ENCODE measurements at regions not wholly inside any gene's neighbourhood (a gene's known extent, or its start where the extent isn't known, plus 50 kb on each side); places are given as distances from the start of the nearest gene placed in this dataset.

DNA sequence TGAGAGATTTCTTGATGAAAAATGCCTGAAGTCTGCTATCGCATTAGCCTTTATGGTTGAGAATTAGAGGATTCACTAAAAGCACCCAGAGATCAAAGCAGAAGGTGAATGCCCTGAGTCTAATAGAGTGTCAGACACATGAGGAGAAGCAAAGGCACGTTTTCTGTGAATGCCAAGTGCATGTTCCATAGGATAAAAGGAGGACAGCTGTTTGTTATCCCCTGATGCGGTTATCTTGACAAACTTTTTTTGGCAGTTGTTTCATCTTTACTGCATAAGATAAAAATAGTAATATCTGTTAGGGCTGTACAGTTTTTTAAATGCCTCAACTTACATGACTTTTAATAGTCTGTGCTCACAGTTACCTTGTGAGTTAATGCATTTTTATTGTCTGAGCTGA is 65.3 kb upstream of the CD96 start:
- no peak for TF ChIP-seq SNAI2 (CRISPR knock-in tag; IDR thresholded peaks at IDR 0.05)
- TF ChIP-seq ZFP3 (CRISPR knock-in tag; IDR thresholded peaks at IDR 0.05) = no peak
- TF ChIP-seq TCF4 (CRISPR knock-in tag; IDR thresholded peaks at IDR 0.05; ENCODE audit: borderline replicate concordance) = no peak
- no peak for TF ChIP-seq PATZ1 (CRISPR knock-in tag; IDR thresholded peaks at IDR 0.05; ENCODE audit: borderline replicate concordance)
- TF ChIP-seq ISL1 (CRISPR knock-in tag; IDR thresholded peaks at IDR 0.05) = no peak
- TF ChIP-seq PPARA (CRISPR knock-in tag; IDR thresholded peaks at IDR 0.05; ENCODE audit: borderline replicate concordance) = no peak
- TF ChIP-seq CSDC2 (CRISPR knock-in tag; IDR thresholded peaks at IDR 0.05) = no peak
- TF ChIP-seq TOX (CRISPR knock-in tag; IDR thresholded peaks at IDR 0.05; ENCODE audit: borderline replicate concordance) = no peak
- no peak for TF ChIP-seq ZFP30 (CRISPR knock-in tag; IDR thresholded peaks at IDR 0.05)
- TF ChIP-seq, protein P1, sequence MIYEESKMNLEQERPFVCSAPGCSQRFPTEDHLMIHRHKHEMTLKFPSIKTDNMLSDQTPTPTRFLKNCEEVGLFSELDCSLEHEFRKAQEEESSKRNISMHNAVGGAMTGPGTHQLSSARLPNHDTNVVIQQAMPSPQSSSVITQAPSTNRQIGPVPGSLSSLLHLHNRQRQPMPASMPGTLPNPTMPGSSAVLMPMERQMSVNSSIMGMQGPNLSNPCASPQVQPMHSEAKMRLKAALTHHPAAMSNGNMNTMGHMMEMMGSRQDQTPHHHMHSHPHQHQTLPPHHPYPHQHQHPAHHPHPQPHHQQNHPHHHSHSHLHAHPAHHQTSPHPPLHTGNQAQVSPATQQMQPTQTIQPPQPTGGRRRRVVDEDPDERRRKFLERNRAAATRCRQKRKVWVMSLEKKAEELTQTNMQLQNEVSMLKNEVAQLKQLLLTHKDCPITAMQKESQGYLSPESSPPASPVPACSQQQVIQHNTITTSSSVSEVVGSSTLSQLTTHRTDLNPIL (CRISPR knock-in tag; IDR thresholded peaks at IDR 0.05; ENCODE audit: low read depth) = no peak
- no peak for TF ChIP-seq OSR1 (CRISPR knock-in tag; IDR thresholded peaks at IDR 0.05)
- TF ChIP-seq, protein P2, sequence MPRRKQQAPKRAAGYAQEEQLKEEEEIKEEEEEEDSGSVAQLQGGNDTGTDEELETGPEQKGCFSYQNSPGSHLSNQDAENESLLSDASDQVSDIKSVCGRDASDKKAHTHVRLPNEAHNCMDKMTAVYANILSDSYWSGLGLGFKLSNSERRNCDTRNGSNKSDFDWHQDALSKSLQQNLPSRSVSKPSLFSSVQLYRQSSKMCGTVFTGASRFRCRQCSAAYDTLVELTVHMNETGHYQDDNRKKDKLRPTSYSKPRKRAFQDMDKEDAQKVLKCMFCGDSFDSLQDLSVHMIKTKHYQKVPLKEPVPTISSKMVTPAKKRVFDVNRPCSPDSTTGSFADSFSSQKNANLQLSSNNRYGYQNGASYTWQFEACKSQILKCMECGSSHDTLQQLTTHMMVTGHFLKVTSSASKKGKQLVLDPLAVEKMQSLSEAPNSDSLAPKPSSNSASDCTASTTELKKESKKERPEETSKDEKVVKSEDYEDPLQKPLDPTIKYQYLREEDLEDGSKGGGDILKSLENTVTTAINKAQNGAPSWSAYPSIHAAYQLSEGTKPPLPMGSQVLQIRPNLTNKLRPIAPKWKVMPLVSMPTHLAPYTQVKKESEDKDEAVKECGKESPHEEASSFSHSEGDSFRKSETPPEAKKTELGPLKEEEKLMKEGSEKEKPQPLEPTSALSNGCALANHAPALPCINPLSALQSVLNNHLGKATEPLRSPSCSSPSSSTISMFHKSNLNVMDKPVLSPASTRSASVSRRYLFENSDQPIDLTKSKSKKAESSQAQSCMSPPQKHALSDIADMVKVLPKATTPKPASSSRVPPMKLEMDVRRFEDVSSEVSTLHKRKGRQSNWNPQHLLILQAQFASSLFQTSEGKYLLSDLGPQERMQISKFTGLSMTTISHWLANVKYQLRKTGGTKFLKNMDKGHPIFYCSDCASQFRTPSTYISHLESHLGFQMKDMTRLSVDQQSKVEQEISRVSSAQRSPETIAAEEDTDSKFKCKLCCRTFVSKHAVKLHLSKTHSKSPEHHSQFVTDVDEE (CRISPR knock-in tag; IDR thresholded peaks at IDR 0.05) = no peak
- TF ChIP-seq RARB (CRISPR knock-in tag; IDR thresholded peaks at IDR 0.05) = no peak
- TF ChIP-seq BACH2 (CRISPR knock-in tag; IDR thresholded peaks at IDR 0.05; ENCODE audit: borderline replicate concordance) = no peak
- TF ChIP-seq ZNF70 (CRISPR knock-in tag; IDR thresholded peaks at IDR 0.05) = no peak
- ATAC-seq = no peak

DNA sequence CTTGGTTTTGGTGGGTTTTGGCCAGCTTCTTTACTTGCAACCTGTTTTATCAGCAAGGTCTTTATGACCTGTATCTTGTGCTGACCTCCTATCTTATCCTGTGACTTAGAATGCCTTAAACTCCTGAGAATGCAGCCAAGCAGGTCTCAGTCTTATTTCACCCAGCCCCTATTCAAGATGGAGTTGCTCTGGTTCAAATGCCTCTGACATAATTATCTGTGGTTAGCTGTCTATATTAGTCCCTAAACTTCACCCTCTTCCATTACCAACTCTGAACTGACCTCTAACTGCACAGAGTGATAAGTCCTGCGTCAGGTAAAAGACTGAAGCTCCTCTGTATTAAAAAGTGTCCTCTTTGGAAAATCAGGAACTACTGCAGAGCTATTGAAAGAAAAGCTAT is 61.9 kb upstream of the CD96 start:
- ATAC-seq = no peak
- no peak for TF ChIP-seq ZC3H10 (CRISPR knock-in tag; IDR thresholded peaks at IDR 0.05)
- no peak for TF ChIP-seq RARB (CRISPR knock-in tag; IDR thresholded peaks at IDR 0.05)
- no peak for TF ChIP-seq TOX (CRISPR knock-in tag; IDR thresholded peaks at IDR 0.05; ENCODE audit: borderline replicate concordance)
- TF ChIP-seq, protein P3, sequence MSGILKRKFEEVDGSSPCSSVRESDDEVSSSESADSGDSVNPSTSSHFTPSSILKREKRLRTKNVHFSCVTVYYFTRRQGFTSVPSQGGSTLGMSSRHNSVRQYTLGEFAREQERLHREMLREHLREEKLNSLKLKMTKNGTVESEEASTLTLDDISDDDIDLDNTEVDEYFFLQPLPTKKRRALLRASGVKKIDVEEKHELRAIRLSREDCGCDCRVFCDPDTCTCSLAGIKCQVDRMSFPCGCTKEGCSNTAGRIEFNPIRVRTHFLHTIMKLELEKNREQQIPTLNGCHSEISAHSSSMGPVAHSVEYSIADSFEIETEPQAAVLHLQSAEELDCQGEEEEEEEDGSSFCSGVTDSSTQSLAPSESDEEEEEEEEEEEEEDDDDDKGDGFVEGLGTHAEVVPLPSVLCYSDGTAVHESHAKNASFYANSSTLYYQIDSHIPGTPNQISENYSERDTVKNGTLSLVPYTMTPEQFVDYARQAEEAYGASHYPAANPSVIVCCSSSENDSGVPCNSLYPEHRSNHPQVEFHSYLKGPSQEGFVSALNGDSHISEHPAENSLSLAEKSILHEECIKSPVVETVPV (CRISPR knock-in tag; IDR thresholded peaks at IDR 0.05) = no peak
- TF ChIP-seq ZNF8 (CRISPR knock-in tag; IDR thresholded peaks at IDR 0.05) = no peak
- TF ChIP-seq BACH2 (CRISPR knock-in tag; IDR thresholded peaks at IDR 0.05; ENCODE audit: borderline replicate concordance) = no peak
- no peak for TF ChIP-seq ZFP3 (CRISPR knock-in tag; IDR thresholded peaks at IDR 0.05)
- no peak for TF ChIP-seq PPARA (CRISPR knock-in tag; IDR thresholded peaks at IDR 0.05; ENCODE audit: borderline replicate concordance)
- no peak for TF ChIP-seq PATZ1 (CRISPR knock-in tag; IDR thresholded peaks at IDR 0.05; ENCODE audit: borderline replicate concordance)
- TF ChIP-seq POU6F1 (CRISPR knock-in tag; IDR thresholded peaks at IDR 0.05; ENCODE audit: borderline replicate concordance, low read depth) = no peak
- TF ChIP-seq CSDC2 (CRISPR knock-in tag; IDR thresholded peaks at IDR 0.05) = no peak
- TF ChIP-seq ZNF565 (CRISPR knock-in tag; conservative IDR thresholded peaks at IDR 0.05; ENCODE audit: low read depth) = no peak
- no peak for TF ChIP-seq ESRRG (CRISPR knock-in tag; IDR thresholded peaks at IDR 0.05)
- no peak for TF ChIP-seq TCF4 (CRISPR knock-in tag; IDR thresholded peaks at IDR 0.05; ENCODE audit: borderline replicate concordance)
- TF ChIP-seq, protein P1 (CRISPR knock-in tag; IDR thresholded peaks at IDR 0.05; ENCODE audit: low read depth) = no peak
- TF ChIP-seq, protein P2 (CRISPR knock-in tag; IDR thresholded peaks at IDR 0.05) = no peak
- TF ChIP-seq SNAI2 (CRISPR knock-in tag; IDR thresholded peaks at IDR 0.05) = no peak
- no peak for TF ChIP-seq OSR1 (CRISPR knock-in tag; IDR thresholded peaks at IDR 0.05)
